VCaP (cell line): ENCODE measurements at regions not wholly inside any gene's neighbourhood (a gene's known extent, or its start where the extent isn't known, plus 50 kb on each side); places are given as distances from the start of the nearest gene placed in this dataset.
"Not testable (repeated sequence)": the region's sequence is repeated elsewhere in the genome, so short reads cannot be mapped to it uniquely, and the experiment has no call there.

Source experiments
- H3K27ac ChIP-seq: fragments of 450-650 bp; 2 replicates; pipeline ENCODE4 v1.5.1; 2017
- CTCF ChIP-seq: fragments of 450-650 bp; conservative IDR thresholded peaks from 2 replicates; pipeline ENCODE4 v1.5.1; 2017; ENCODE audit warnings: mild to moderate bottlenecking, moderate library complexity

GRCh38 chr3:107465064-107465631 is 57.6 kb upstream of the BBX start:
- no peak overlapping the region for H3K27ac ChIP-seq
- no peak for TF ChIP-seq CTCF

GRCh38 chr3:107468782-107469181 is 54.0 kb upstream of the BBX start:
- no peak overlapping the region for H3K27ac ChIP-seq
- TF ChIP-seq CTCF: no peak

GRCh38 chr3:107470496-107470895 is 52.3 kb upstream of the BBX start:
- not testable (repeated sequence) for H3K27ac ChIP-seq
